ENCODE measurements at regions not wholly inside any gene's neighbourhood (a gene's known extent, or its start where the extent isn't known, plus 50 kb on each side); places are given as distances from the start of the nearest gene placed in this dataset.

- TF ChIP-seq CTCF (IDR thresholded peaks at IDR 0.05; ENCODE audit: control extremely low read depth in 1 of 3, insufficient read depth in 1 of 3, low read depth in 1 of 3, low read length in 3 of 3) (no peak), MAX (IDR thresholded peaks at IDR 0.05) (no peak), MAFK (IDR thresholded peaks at IDR 0.05; ENCODE audit: low read depth, low read length) (no peak), EZH2 (IDR thresholded peaks at IDR 0.05; ENCODE audit: low read depth, low read length, severe bottlenecking) (no peak)
These were observed 145.0 kb upstream of the PELI1 start for GRCh38 chr2:64289251-64289650.

Data from H1 (cell line).